ENCODE measurements at regions not wholly inside any gene's neighbourhood (a gene's known extent, or its start where the extent isn't known, plus 50 kb on each side); places are given as distances from the start of the nearest gene placed in this dataset.

- Histone ChIP-seq H3K4me1 (ENCODE audit: control insufficient read depth in 2 of 2, insufficient read depth in 2 of 2, low read length in 2 of 2) (no peaks in the 10 kb centered on the region), H3K27ac (ENCODE audit: low read depth, low read length) (no peak overlapping the region), H3K27me3 (ENCODE audit: control insufficient read depth in 2 of 2, insufficient read depth in 2 of 2, low read length in 2 of 2) (no peaks in the 10 kb centered on the region), H3K36me3 (ENCODE audit: control insufficient read depth in 2 of 3, insufficient read depth in 3 of 3, low read length in 3 of 3) (no peaks in the 10 kb centered on the region), H3K4me3 (ENCODE audit: low read length) (no peak overlapping the region), H3K9me3 (ENCODE audit: control insufficient read depth in 2 of 3, low read length in 3 of 3) (peaks cover 0 to 9% (median 0%) of the 10 kb centered on the region in 3 experiments)
- intact Hi-C loops (cut with micrococcal nuclease), result no loop called here
- no peak overlapping the region for H3K4me3 Mint-ChIP-seq
- H3K27ac Mint-ChIP-seq, result no peak overlapping the region
- no peaks in the 10 kb centered on the region for H3K4me1 Mint-ChIP-seq
- DNase-seq, result no peak
- ATAC-seq, result no peak
- ChIA-PET CTCF (no interaction called here), POLR2A (no interaction called here)
- no peaks in the 10 kb centered on the region for H3K36me3 Mint-ChIP-seq
- H3K27me3 Mint-ChIP-seq, result no peaks in the 10 kb centered on the region
- peaks cover 0 to 5% (median 0%) of the 10 kb centered on the region in 11 donors for H3K9me3 Mint-ChIP-seq
Observed at GRCh38 chr7:85820702-85821443, 634.0 kb upstream of the SEMA3D start.

- intact Hi-C loops (cut with micrococcal nuclease), result no loop called here
- Mint-ChIP-seq H3K4me3 (no peak overlapping the region), H3K36me3 (no peaks in the 10 kb centered on the region), H3K27me3 (no peaks in the 10 kb centered on the region), H3K4me1 (no peaks in the 10 kb centered on the region), H3K9me3 (peaks cover 0 to 5% (median 1%) of the 10 kb centered on the region in 11 donors), H3K27ac (no peak overlapping the region)
- ChIA-PET CTCF (no interaction called here), POLR2A (no interaction called here)
- no peak overlapping the region for H3K27ac ChIP-seq (ENCODE audit: low read depth, low read length)
- no peak overlapping the region for H3K4me3 ChIP-seq (ENCODE audit: low read length)
- H3K9me3 ChIP-seq (ENCODE audit: control insufficient read depth in 2 of 3, low read length in 3 of 3), result no peaks in the 10 kb centered on the region
- ATAC-seq, result no peak
- no peaks in the 10 kb centered on the region for H3K27me3 ChIP-seq (ENCODE audit: control insufficient read depth in 2 of 2, insufficient read depth in 2 of 2, low read length in 2 of 2)
- no peaks in the 10 kb centered on the region for H3K36me3 ChIP-seq (ENCODE audit: control insufficient read depth in 2 of 3, insufficient read depth in 3 of 3, low read length in 3 of 3)
- no peaks in the 10 kb centered on the region for H3K4me1 ChIP-seq (ENCODE audit: control insufficient read depth in 2 of 2, insufficient read depth in 2 of 2, low read length in 2 of 2)
- no peak for DNase-seq
Observed at GRCh38 chr7:85815526-85815925, 628.7 kb upstream of the SEMA3D start.

DNA sequence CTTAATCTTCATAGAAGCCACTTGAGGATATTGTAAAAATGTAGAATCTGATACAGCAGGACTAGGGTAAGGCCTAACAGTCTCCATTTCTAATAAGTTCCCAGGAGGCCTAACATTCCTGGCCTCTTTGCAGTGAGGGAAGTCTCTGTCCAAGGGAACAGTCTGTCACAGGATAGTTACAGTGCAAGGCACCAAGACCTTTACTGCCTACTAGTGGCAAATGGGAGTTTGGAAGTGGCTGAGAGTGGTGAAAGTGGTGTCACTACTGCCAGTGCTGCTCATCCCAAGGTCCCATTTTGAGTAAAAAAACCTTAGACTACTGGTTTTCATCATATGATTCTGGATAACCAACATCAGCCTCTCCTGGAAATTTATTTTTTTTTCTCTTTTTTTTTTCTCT lies 619.5 kb upstream of the SEMA3D start:
- Mint-ChIP-seq H3K27me3 (no peaks in the 10 kb centered on the region), H3K27ac (no peak overlapping the region), H3K36me3 (no peaks in the 10 kb centered on the region), H3K9me3 (peaks cover 0 to 3% (median 0%) of the 10 kb centered on the region in 11 donors), H3K4me3 (no peak overlapping the region), H3K4me1 (no peaks in the 10 kb centered on the region)
- ChIA-PET POLR2A (no interaction called here), CTCF (no interaction called here)
- intact Hi-C loops (cut with micrococcal nuclease), result no loop called here
- DNase-seq, result no peak
- no peaks in the 10 kb centered on the region for H3K27me3 ChIP-seq (ENCODE audit: control insufficient read depth in 2 of 2, insufficient read depth in 2 of 2, low read length in 2 of 2)
- no peaks in the 10 kb centered on the region for H3K9me3 ChIP-seq (ENCODE audit: control insufficient read depth in 2 of 3, low read length in 3 of 3)
- H3K27ac ChIP-seq (ENCODE audit: low read depth, low read length), result no peak overlapping the region
- no peaks in the 10 kb centered on the region for H3K4me1 ChIP-seq (ENCODE audit: control insufficient read depth in 2 of 2, insufficient read depth in 2 of 2, low read length in 2 of 2)
- no peak overlapping the region for H3K4me3 ChIP-seq (ENCODE audit: low read length)
- no peaks in the 10 kb centered on the region for H3K36me3 ChIP-seq (ENCODE audit: control insufficient read depth in 2 of 3, insufficient read depth in 3 of 3, low read length in 3 of 3)
- ATAC-seq, result no peak

DNA sequence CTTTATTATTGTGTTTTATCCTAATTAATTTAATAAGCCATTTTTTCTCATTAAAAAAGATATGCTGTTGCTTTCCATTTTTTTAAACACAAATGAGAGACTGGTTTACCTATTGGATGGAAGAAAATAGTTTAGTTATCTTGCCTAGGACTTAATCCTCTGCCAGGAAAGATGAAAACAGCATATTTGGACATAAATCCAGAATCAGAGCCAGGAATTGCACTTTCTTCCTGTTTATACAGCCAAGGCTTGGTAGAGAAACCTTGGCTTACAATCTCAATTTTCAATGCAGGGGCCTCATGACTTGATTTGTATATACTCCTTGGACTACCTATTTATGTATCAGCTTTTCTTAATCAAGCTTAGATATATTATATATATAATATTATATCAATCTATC lies 618.8 kb upstream of the SEMA3D start:
- ChIA-PET CTCF (no interaction called here), POLR2A (no interaction called here)
- ATAC-seq, result no peak
- H3K36me3 Mint-ChIP-seq, result no peaks in the 10 kb centered on the region
- H3K9me3 ChIP-seq (ENCODE audit: control insufficient read depth in 2 of 3, low read length in 3 of 3), result no peaks in the 10 kb centered on the region
- no peaks in the 10 kb centered on the region for H3K4me1 Mint-ChIP-seq
- no peak for DNase-seq
- intact Hi-C loops (cut with micrococcal nuclease), result no loop called here
- H3K4me3 Mint-ChIP-seq, result no peak overlapping the region
- no peaks in the 10 kb centered on the region for H3K27me3 Mint-ChIP-seq
- peaks cover 0 to 3% (median 0%) of the 10 kb centered on the region in 11 donors for H3K9me3 Mint-ChIP-seq
- no peak overlapping the region for H3K4me3 ChIP-seq (ENCODE audit: low read length)
- H3K27me3 ChIP-seq (ENCODE audit: control insufficient read depth in 2 of 2, insufficient read depth in 2 of 2, low read length in 2 of 2), result no peaks in the 10 kb centered on the region
- H3K27ac Mint-ChIP-seq, result no peak overlapping the region
- H3K4me1 ChIP-seq (ENCODE audit: control insufficient read depth in 2 of 2, insufficient read depth in 2 of 2, low read length in 2 of 2), result no peaks in the 10 kb centered on the region
- no peaks in the 10 kb centered on the region for H3K36me3 ChIP-seq (ENCODE audit: control insufficient read depth in 2 of 3, insufficient read depth in 3 of 3, low read length in 3 of 3)
- H3K27ac ChIP-seq (ENCODE audit: low read depth, low read length), result no peak overlapping the region

DNA sequence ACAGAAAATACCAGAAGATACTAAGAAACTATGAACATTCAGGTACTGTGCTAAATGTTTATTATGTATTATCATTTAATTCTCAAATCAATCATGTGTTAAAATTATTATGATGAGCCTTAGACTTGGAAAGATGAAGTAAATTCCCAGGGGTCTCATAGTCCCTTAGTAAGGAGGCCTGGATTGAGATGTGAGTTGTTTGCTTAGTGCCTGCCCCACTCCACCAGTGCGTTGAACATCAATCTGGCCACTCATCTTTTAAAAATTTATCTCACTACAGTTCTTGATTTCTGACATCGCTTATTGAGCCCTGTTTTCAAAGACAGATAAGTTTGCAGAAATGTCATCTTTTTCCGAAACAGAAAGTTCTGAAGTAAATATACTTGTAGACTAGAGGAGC lies 618.4 kb upstream of the SEMA3D start:
- peaks cover 0 to 3% (median 0%) of the 10 kb centered on the region in 11 donors for H3K9me3 Mint-ChIP-seq
- Histone ChIP-seq H3K9me3 (ENCODE audit: control insufficient read depth in 2 of 3, low read length in 3 of 3) (no peaks in the 10 kb centered on the region), H3K36me3 (ENCODE audit: control insufficient read depth in 2 of 3, insufficient read depth in 3 of 3, low read length in 3 of 3) (no peaks in the 10 kb centered on the region), H3K27me3 (ENCODE audit: control insufficient read depth in 2 of 2, insufficient read depth in 2 of 2, low read length in 2 of 2) (no peaks in the 10 kb centered on the region), H3K4me1 (ENCODE audit: control insufficient read depth in 2 of 2, insufficient read depth in 2 of 2, low read length in 2 of 2) (no peaks in the 10 kb centered on the region), H3K4me3 (ENCODE audit: low read length) (no peak overlapping the region), H3K27ac (ENCODE audit: low read depth, low read length) (no peak overlapping the region)
- H3K4me3 Mint-ChIP-seq, result no peak overlapping the region
- no peaks in the 10 kb centered on the region for H3K36me3 Mint-ChIP-seq
- CTCF ChIA-PET, result no interaction called here
- POLR2A ChIA-PET, result no interaction called here
- ATAC-seq (no peak), DNase-seq (no peak)
- intact Hi-C loops (cut with micrococcal nuclease), result no loop called here
- no peak overlapping the region for H3K27ac Mint-ChIP-seq
- no peaks in the 10 kb centered on the region for H3K27me3 Mint-ChIP-seq
- no peaks in the 10 kb centered on the region for H3K4me1 Mint-ChIP-seq

DNA sequence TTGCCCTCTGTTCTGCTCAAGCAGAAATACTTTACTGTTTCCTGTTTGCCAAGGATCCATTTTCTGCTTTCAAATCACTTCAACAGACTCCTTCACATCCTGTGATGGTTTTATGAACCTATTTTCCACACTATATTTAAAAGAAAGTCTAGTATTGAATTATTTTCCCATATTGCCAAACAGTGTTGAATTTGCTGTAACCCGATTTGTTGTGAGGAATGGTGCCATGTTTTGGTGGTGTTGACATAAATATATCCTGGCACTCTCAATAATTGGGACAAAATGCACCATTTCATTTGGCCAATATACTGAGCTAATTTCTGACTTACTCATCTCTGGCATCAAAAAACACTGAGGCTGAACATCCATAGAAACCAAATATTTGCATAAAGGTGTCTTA lies 615.4 kb upstream of the SEMA3D start:
- H3K27ac ChIP-seq (ENCODE audit: low read depth, low read length), result no peak overlapping the region
- DNase-seq (no peak), ATAC-seq (no peak)
- H3K27me3 Mint-ChIP-seq, result no peaks in the 10 kb centered on the region
- H3K4me3 Mint-ChIP-seq, result no peak overlapping the region
- no peaks in the 10 kb centered on the region for H3K36me3 ChIP-seq (ENCODE audit: control insufficient read depth in 2 of 3, insufficient read depth in 3 of 3, low read length in 3 of 3)
- H3K9me3 Mint-ChIP-seq, result peaks cover 0 to 6% (median 0%) of the 10 kb centered on the region in 11 donors
- H3K36me3 Mint-ChIP-seq, result no peaks in the 10 kb centered on the region
- H3K4me1 ChIP-seq (ENCODE audit: control insufficient read depth in 2 of 2, insufficient read depth in 2 of 2, low read length in 2 of 2), result no peaks in the 10 kb centered on the region
- no peak overlapping the region for H3K4me3 ChIP-seq (ENCODE audit: low read length)
- ChIA-PET POLR2A (no interaction called here), CTCF (no interaction called here)
- no peaks in the 10 kb centered on the region for H3K9me3 ChIP-seq (ENCODE audit: control insufficient read depth in 2 of 3, low read length in 3 of 3)
- no peaks in the 10 kb centered on the region for H3K4me1 Mint-ChIP-seq
- no peak overlapping the region for H3K27ac Mint-ChIP-seq
- no peaks in the 10 kb centered on the region for H3K27me3 ChIP-seq (ENCODE audit: control insufficient read depth in 2 of 2, insufficient read depth in 2 of 2, low read length in 2 of 2)
- intact Hi-C loops (cut with micrococcal nuclease), result no loop called here

GRCh38 chr7:85796956-85797355 lies 610.1 kb upstream of the SEMA3D start:
- no peaks in the 10 kb centered on the region for H3K4me1 Mint-ChIP-seq
- H3K27me3 Mint-ChIP-seq, result no peaks in the 10 kb centered on the region
- no peak overlapping the region for H3K27ac Mint-ChIP-seq
- H3K4me1 ChIP-seq (ENCODE audit: control insufficient read depth in 2 of 2, insufficient read depth in 2 of 2, low read length in 2 of 2), result no peaks in the 10 kb centered on the region
- no peaks in the 10 kb centered on the region for H3K36me3 Mint-ChIP-seq
- H3K27ac ChIP-seq (ENCODE audit: low read depth, low read length), result no peak overlapping the region
- ATAC-seq (no peak), DNase-seq (no peak)
- peaks cover 0 to 5% (median 0%) of the 10 kb centered on the region in 3 experiments for H3K9me3 ChIP-seq (ENCODE audit: control insufficient read depth in 2 of 3, low read length in 3 of 3)
- peaks cover 0 to 14% (median 6%) of the 10 kb centered on the region in 11 donors for H3K9me3 Mint-ChIP-seq
- H3K4me3 ChIP-seq (ENCODE audit: low read length), result no peak overlapping the region
- ChIA-PET CTCF (no interaction called here), POLR2A (no interaction called here)
- intact Hi-C loops (cut with micrococcal nuclease), result no loop called here
- no peak overlapping the region for H3K4me3 Mint-ChIP-seq
- no peaks in the 10 kb centered on the region for H3K36me3 ChIP-seq (ENCODE audit: control insufficient read depth in 2 of 3, insufficient read depth in 3 of 3, low read length in 3 of 3)
- no peaks in the 10 kb centered on the region for H3K27me3 ChIP-seq (ENCODE audit: control insufficient read depth in 2 of 2, insufficient read depth in 2 of 2, low read length in 2 of 2)

Measured in naive thymus-derived CD4-positive, alpha-beta T cell (primary cell).